Body of pancreas (tissue), 4 donors: ENCODE measurements at regions not wholly inside any gene's neighbourhood (a gene's known extent, or its start where the extent isn't known, plus 50 kb on each side); places are given as distances from the start of the nearest gene placed in this dataset.

Source experiments
- CTCF ChIP-seq, 7 experiments: fragments of 450-650 bp in 4 of 7; fragments of 200-600 bp in 3 of 7; sonication (generic) in 3 of 7; IDR thresholded peaks; one replicate each; pipeline ENCODE4 v1.5.1; 2016 to 2019; ENCODE audit warnings: antibody characterized with exemption in 7 of 7
- POLR2A ChIP-seq, 3 donors: fragments of 450-650 bp; IDR thresholded peaks; one replicate each; pipeline ENCODE4 v1.6.1; 2016; ENCODE audit warnings: antibody characterized with exemption in 3 of 3, mild to moderate bottlenecking in 2 of 3

- TF ChIP-seq CTCF (IDR thresholded peaks at IDR 0.05) (no peak), POLR2A (IDR thresholded peaks at IDR 0.05) (no peak)
Observed at GRCh38 chr9:29753638-29754037, 2180.4 kb upstream of the C9orf72 start.
